ENCODE measurements at regions not wholly inside any gene's neighbourhood (a gene's known extent, or its start where the extent isn't known, plus 50 kb on each side); places are given as distances from the start of the nearest gene placed in this dataset.

- TF ChIP-seq CTCF (IDR thresholded peaks at IDR 0.05; ENCODE audit: unreplicated experiment) = no peak
- no peak overlapping the region for H3K27ac Mint-ChIP-seq (ENCODE audit: unreplicated experiment)
- CTCF ChIA-PET = no interaction called here
- no peaks in the 10 kb centered on the region for H3K27me3 Mint-ChIP-seq (ENCODE audit: unreplicated experiment)
- BruUV-seq (replicated peaks) = no TSS peak
- no peaks in the 10 kb centered on the region for H3K36me3 Mint-ChIP-seq (ENCODE audit: insufficient read depth, unreplicated experiment)
- no peaks in the 10 kb centered on the region for H3K4me1 Mint-ChIP-seq (ENCODE audit: low read depth, unreplicated experiment)
- intact Hi-C loops (cut with micrococcal nuclease; ENCODE audit: unreplicated experiment) = no loop called here
- DNase-seq = no peak
- peaks cover 5% of the 10 kb centered on the region for H3K9me3 Mint-ChIP-seq (ENCODE audit: low read depth, unreplicated experiment)
- no peak overlapping the region for H3K4me3 Mint-ChIP-seq (ENCODE audit: low read depth, unreplicated experiment)
Measured at GRCh38 chr9:134993996-134994720, 76.4 kb upstream of the FCN1 start.

DNA sequence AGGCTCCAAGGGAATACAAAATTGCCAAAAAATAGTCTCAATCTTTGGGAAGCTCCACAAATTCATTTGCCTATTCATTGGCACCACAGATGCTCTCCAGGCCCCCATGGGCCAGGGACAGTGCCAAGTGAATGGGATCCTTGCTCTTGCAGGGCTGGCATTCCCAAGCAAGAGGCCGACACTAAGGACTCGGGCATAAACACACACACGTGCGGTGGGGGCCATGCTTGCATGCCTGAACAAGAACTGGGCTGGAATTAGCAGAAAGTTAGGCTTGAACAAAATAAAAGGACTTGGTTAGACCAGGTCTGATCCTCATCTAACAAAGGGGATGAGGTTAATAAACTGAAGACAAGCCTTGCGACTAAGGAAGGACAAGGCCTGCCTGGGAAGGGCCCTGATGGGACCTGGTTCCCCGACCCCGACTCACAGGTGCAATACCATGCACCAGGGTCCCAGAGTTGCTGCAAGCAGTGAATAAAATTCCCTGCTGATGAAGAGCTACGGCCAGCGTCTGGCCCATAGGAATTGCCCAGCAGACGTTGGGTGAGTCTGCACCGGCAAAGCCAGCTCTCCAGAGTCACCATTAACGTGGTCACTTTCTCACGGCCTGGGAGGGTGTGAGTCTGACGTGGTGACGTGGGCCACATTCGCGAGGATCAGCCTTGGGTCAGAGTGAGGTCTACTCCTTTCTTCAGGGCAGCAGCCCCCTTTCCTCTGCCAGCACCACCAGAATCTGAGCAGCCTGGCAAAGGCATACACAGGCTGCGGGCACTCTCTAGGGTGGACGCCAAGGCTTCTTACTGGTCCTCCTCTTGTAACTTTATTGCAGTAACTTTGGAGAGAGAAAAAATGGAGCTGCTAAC lies 77.4 kb upstream of the FCN1 start:
- H3K27ac Mint-ChIP-seq (ENCODE audit: unreplicated experiment) = no peak overlapping the region
- H3K36me3 Mint-ChIP-seq (ENCODE audit: insufficient read depth, unreplicated experiment) = no peaks in the 10 kb centered on the region
- intact Hi-C loops (cut with micrococcal nuclease; ENCODE audit: unreplicated experiment) = no loop called here
- no peaks in the 10 kb centered on the region for H3K4me1 Mint-ChIP-seq (ENCODE audit: low read depth, unreplicated experiment)
- DNase-seq = no peak
- no peak for TF ChIP-seq CTCF (IDR thresholded peaks at IDR 0.05; ENCODE audit: unreplicated experiment)
- peaks cover 5% of the 10 kb centered on the region for H3K9me3 Mint-ChIP-seq (ENCODE audit: low read depth, unreplicated experiment)
- no TSS peak for BruUV-seq (replicated peaks)
- CTCF ChIA-PET = no interaction called here
- no peaks in the 10 kb centered on the region for H3K27me3 Mint-ChIP-seq (ENCODE audit: unreplicated experiment)
- H3K4me3 Mint-ChIP-seq (ENCODE audit: low read depth, unreplicated experiment) = no peak overlapping the region

- BruUV-seq (replicated peaks) = no TSS peak
- Mint-ChIP-seq H3K27me3 (ENCODE audit: unreplicated experiment) (no peaks in the 10 kb centered on the region), H3K36me3 (ENCODE audit: insufficient read depth, unreplicated experiment) (no peaks in the 10 kb centered on the region), H3K9me3 (ENCODE audit: low read depth, unreplicated experiment) (peaks cover 5% of the 10 kb centered on the region), H3K27ac (ENCODE audit: unreplicated experiment) (no peak overlapping the region), H3K4me1 (ENCODE audit: low read depth, unreplicated experiment) (no peaks in the 10 kb centered on the region), H3K4me3 (ENCODE audit: low read depth, unreplicated experiment) (no peak overlapping the region)
- no peak for TF ChIP-seq CTCF (IDR thresholded peaks at IDR 0.05; ENCODE audit: unreplicated experiment)
- intact Hi-C loops (cut with micrococcal nuclease; ENCODE audit: unreplicated experiment) = no loop called here
- CTCF ChIA-PET = no interaction called here
- no peak for DNase-seq
Measured at GRCh38 chr9:134995792-134996120, 78.0 kb upstream of the FCN1 start.

- H3K4me1 Mint-ChIP-seq (ENCODE audit: low read depth, unreplicated experiment) = no peaks in the 10 kb centered on the region
- no peak for DNase-seq
- no peak overlapping the region for H3K4me3 Mint-ChIP-seq (ENCODE audit: low read depth, unreplicated experiment)
- CTCF ChIA-PET = no interaction called here
- peaks cover 5% of the 10 kb centered on the region for H3K9me3 Mint-ChIP-seq (ENCODE audit: low read depth, unreplicated experiment)
- no peak for TF ChIP-seq CTCF (IDR thresholded peaks at IDR 0.05; ENCODE audit: unreplicated experiment)
- no TSS peak for BruUV-seq (replicated peaks)
- intact Hi-C loops (cut with micrococcal nuclease; ENCODE audit: unreplicated experiment) = no loop called here
- H3K36me3 Mint-ChIP-seq (ENCODE audit: insufficient read depth, unreplicated experiment) = no peaks in the 10 kb centered on the region
- H3K27ac Mint-ChIP-seq (ENCODE audit: unreplicated experiment) = no peak overlapping the region
- no peaks in the 10 kb centered on the region for H3K27me3 Mint-ChIP-seq (ENCODE audit: unreplicated experiment)
Measured at GRCh38 chr9:134996591-134997530, 79.1 kb upstream of the FCN1 start.
